H9 (cell line): ENCODE measurements at regions not wholly inside any gene's neighbourhood (a gene's known extent, or its start where the extent isn't known, plus 50 kb on each side); places are given as distances from the start of the nearest gene placed in this dataset.

Experiments
- DNase-seq: peaks from one replicate; pipeline ENCODE4 v3.0.0-alpha.2; 2017
- H2AFZ ChIP-seq: one replicate; pipeline ENCODE4 v1.6.1; 2013; ENCODE audit warnings: mild to moderate bottlenecking, low read length, control low read depth, moderate library complexity
- H2AK5ac ChIP-seq: 2 replicates; pipeline ENCODE4 v1.6.1; 2013; ENCODE audit warnings: low read length, control low read depth, mixed read lengths; ENCODE audit not compliant: insufficient read length
- H2BK120ac ChIP-seq: one replicate; pipeline ENCODE4 v1.6.1; 2013; ENCODE audit warnings: low read depth, mild to moderate bottlenecking, low read length, control low read depth, inconsistent platforms; ENCODE audit not compliant: poor library complexity, severe bottlenecking
- H2BK12ac ChIP-seq: 2 replicates; pipeline ENCODE4 v1.6.1; 2013; ENCODE audit warnings: low read length, control low read depth, mixed read lengths, low read depth; ENCODE audit not compliant: insufficient read length
- H2BK15ac ChIP-seq: 2 replicates; pipeline ENCODE4 v1.6.1; 2013; ENCODE audit warnings: low read depth, low read length, control low read depth
- H2BK20ac ChIP-seq: one replicate; pipeline ENCODE4 v1.6.1; 2013; ENCODE audit warnings: low read depth, mild to moderate bottlenecking, low read length, control low read depth, inconsistent platforms; ENCODE audit not compliant: poor library complexity, severe bottlenecking
- H2BK5ac ChIP-seq: 2 replicates; pipeline ENCODE4 v1.6.1; 2013; ENCODE audit warnings: low read length, control low read depth, mixed read lengths; ENCODE audit not compliant: insufficient read length
- H3K14ac ChIP-seq: 2 replicates; pipeline ENCODE4 v1.6.1; 2013; ENCODE audit warnings: low read length, control low read depth; ENCODE audit not compliant: insufficient read depth
- H3K18ac ChIP-seq: 2 replicates; pipeline ENCODE4 v1.6.1; 2013; ENCODE audit warnings: low read depth, mild to moderate bottlenecking, mixed read lengths, low read length, control low read depth; ENCODE audit not compliant: insufficient read length
- H3K23ac ChIP-seq: 2 replicates; pipeline ENCODE4 v1.6.1; 2013; ENCODE audit warnings: low read length, control low read depth, mixed read lengths, low read depth; ENCODE audit not compliant: insufficient read length
- H3K23me2 ChIP-seq: 2 replicates; pipeline ENCODE4 v1.6.1; 2013; ENCODE audit warnings: low read depth, mild to moderate bottlenecking, mixed read lengths, low read length, control low read depth; ENCODE audit not compliant: insufficient read length, poor library complexity, severe bottlenecking
- H3K27ac ChIP-seq: 2 replicates; pipeline ENCODE4 v1.5.1; 2013; ENCODE audit warnings: low read length, control low read depth, mixed read lengths, low read depth; ENCODE audit not compliant: insufficient read length
- H3K27me3 ChIP-seq: 2 replicates; pipeline ENCODE4 v1.6.1; 2013; ENCODE audit warnings: low read length, control low read depth, inconsistent platforms; ENCODE audit not compliant: insufficient read depth
- H3K4ac ChIP-seq: 2 replicates; pipeline ENCODE4 v1.6.1; 2013; ENCODE audit warnings: low read depth, mild to moderate bottlenecking, control low read depth, inconsistent platforms, low read length, moderate library complexity
- H3K4me1 ChIP-seq: 2 replicates; pipeline ENCODE4 v1.6.1; 2013; ENCODE audit warnings: low read length, control low read depth, inconsistent platforms; ENCODE audit not compliant: insufficient read depth
- H3K4me2 ChIP-seq: 2 replicates; pipeline ENCODE4 v1.6.1; 2013; ENCODE audit warnings: low read length, control low read depth, mixed read lengths; ENCODE audit not compliant: insufficient read length, insufficient read depth
- H3K56ac ChIP-seq: 2 replicates; pipeline ENCODE4 v1.6.1; 2013; ENCODE audit warnings: low read depth, mild to moderate bottlenecking, mixed read lengths, low read length, control low read depth; ENCODE audit not compliant: insufficient read length
- H3K79me1 ChIP-seq: 2 replicates; pipeline ENCODE4 v1.6.1; 2013; ENCODE audit warnings: low read depth, mild to moderate bottlenecking, moderate library complexity, low read length, control low read depth, inconsistent platforms; ENCODE audit not compliant: insufficient read depth, poor library complexity, severe bottlenecking
- H3K79me2 ChIP-seq: 2 replicates; pipeline ENCODE4 v1.6.1; 2013; ENCODE audit warnings: low read length, control low read depth, inconsistent platforms; ENCODE audit not compliant: insufficient read depth
- H3K9ac ChIP-seq: 2 replicates; pipeline ENCODE4 v1.6.1; 2013; ENCODE audit warnings: low read length, control low read depth, mixed read lengths; ENCODE audit not compliant: insufficient read length; ENCODE audit errors: extremely low read depth
- H3K9me3 ChIP-seq: one replicate; pipeline ENCODE4 v1.6.1; 2013; ENCODE audit warnings: low read depth, low read length, inconsistent platforms; ENCODE audit not compliant: control insufficient read depth
- H3T11ph ChIP-seq: one replicate; pipeline ENCODE4 v1.6.1; 2013; ENCODE audit warnings: mild to moderate bottlenecking, low read length, control low read depth, inconsistent platforms
- H4K20me1 ChIP-seq: one replicate; pipeline ENCODE4 v1.6.1; 2013; ENCODE audit not compliant: control insufficient read depth, insufficient read length, insufficient read depth
- H4K5ac ChIP-seq: 2 replicates; pipeline ENCODE4 v1.6.1; 2013; ENCODE audit warnings: low read depth, mild to moderate bottlenecking, mixed read lengths, low read length, control low read depth; ENCODE audit not compliant: insufficient read length
- H4K8ac ChIP-seq: replicated peaks from 2 replicates; pipeline ENCODE4 v1.6.1; 2013; ENCODE audit warnings: low read length, control low read depth, mixed read lengths, low read depth; ENCODE audit not compliant: insufficient read length
- H4K91ac ChIP-seq: 2 replicates; pipeline ENCODE4 v1.6.1; 2013; ENCODE audit warnings: low read depth, mild to moderate bottlenecking, moderate library complexity, mixed read lengths, low read length, control low read depth; ENCODE audit not compliant: insufficient read length
- H3K27ac Mint-ChIP-seq, 3 experiments: 2 replicates in 2 of 3; 3 replicates in 1 of 3; pipeline ENCODE4 v1.8.0; 2020 to 2021; ENCODE audit warnings: mixed read lengths in 3 of 3, mild to moderate bottlenecking in 1 of 3, moderate library complexity in 1 of 3
- H3K27me3 Mint-ChIP-seq: 2 replicates; pipeline ENCODE4 v1.8.0; 2021; ENCODE audit warnings: low read depth, mild to moderate bottlenecking, moderate library complexity, mixed read lengths
- H3K36me3 Mint-ChIP-seq, 3 experiments: 2 replicates in 2 of 3; 3 replicates in 1 of 3; pipeline ENCODE4 v1.8.0; 2020 to 2021; ENCODE audit warnings: low read depth in 3 of 3, mixed read lengths in 3 of 3; ENCODE audit not compliant: insufficient read depth in 1 of 3
- H3K4me1 Mint-ChIP-seq, 2 experiments: 2 replicates each; pipeline ENCODE4 v1.8.0; 2020; ENCODE audit warnings: mixed read lengths in 2 of 2
- H3K4me3 Mint-ChIP-seq, 2 experiments: 2 replicates in 1 of 2; 3 replicates in 1 of 2; pipeline ENCODE4 v1.8.0; 2020 to 2021; ENCODE audit warnings: mild to moderate bottlenecking in 2 of 2, mixed read lengths in 2 of 2, moderate library complexity in 1 of 2
- H3K9me3 Mint-ChIP-seq, 2 experiments: 2 replicates in 1 of 2; 3 replicates in 1 of 2; pipeline ENCODE4 v1.8.0; 2020; ENCODE audit warnings: mild to moderate bottlenecking in 2 of 2, mixed read lengths in 2 of 2, moderate library complexity in 1 of 2
- CTCF ChIP-seq: fragments of 200-600 bp; sonication (generic); conservative IDR thresholded peaks from 3 replicates; pipeline ENCODE4 v1.8.0; 2021; ENCODE audit warnings: antibody characterized with exemption, mild to moderate bottlenecking
- WGBS: extraction: QIAGEN DNeasy Blood & Tissue Kit; methylation state at CpG from one replicate; pipeline ENCODE4 v1.1.7; 2013; ENCODE audit warnings: missing lambda C conversion rate, low lambda C conversion rate, mixed read lengths; ENCODE audit not compliant: insufficient read length; ENCODE audit errors: extremely low coverage; 5-methylcytosine and 5-hydroxymethylcytosine counted together

DNA sequence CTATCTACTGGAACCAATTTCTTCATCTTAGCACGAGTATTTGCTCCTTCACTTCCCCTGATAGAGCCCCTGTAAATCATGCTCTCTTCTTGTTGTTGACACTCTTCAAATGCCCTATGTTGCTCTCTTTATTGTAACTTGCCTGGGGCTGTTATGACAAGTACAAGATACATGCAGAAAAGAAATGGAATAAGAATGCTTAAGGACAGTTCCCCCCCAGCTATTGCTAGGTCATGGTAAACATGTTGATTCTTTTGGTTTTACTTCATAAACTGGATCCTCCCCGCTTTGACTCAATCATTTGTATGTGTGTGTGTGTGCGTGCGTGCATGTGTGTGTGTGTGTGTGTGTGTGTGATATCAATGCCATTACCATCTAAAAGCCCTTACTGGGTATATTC, 368.5 kb upstream of the CNTNAP5 start:
- H3K27me3 ChIP-seq: no peaks in the 10 kb centered on the region
- H2AFZ ChIP-seq: no peak overlapping the region
- H3K23ac ChIP-seq: no peak overlapping the region
- no peak overlapping the region for H2BK20ac ChIP-seq
- H4K20me1 ChIP-seq: no peaks in the 10 kb centered on the region
- no peaks in the 10 kb centered on the region for H3K79me2 ChIP-seq
- no peak overlapping the region for H3K18ac ChIP-seq
- WGBS: no CpG with 5 or more reads among the region's 4 CpGs
- no peaks in the 10 kb centered on the region; the same call in 1 of the 2 replicates for H3K4me1 ChIP-seq
- H3K36me3 Mint-ChIP-seq: peaks cover 22 to 26% (median 23%) of the 10 kb centered on the region in 3 experiments
- no peak overlapping the region for H4K5ac ChIP-seq
- no peak for TF ChIP-seq CTCF
- H2BK15ac ChIP-seq: no peak overlapping the region
- H4K8ac ChIP-seq: no peak overlapping the region
- no peak overlapping the region for H2AK5ac ChIP-seq
- no peak overlapping the region for H3T11ph ChIP-seq
- no peaks in the 10 kb centered on the region for H3K23me2 ChIP-seq
- no peak overlapping the region for H3K56ac ChIP-seq
- H3K27me3 Mint-ChIP-seq: peaks cover 1% of the 10 kb centered on the region; the same call in 1 of the 2 replicates
- no peak for DNase-seq
- H3K27ac Mint-ChIP-seq: no peak overlapping the region
- no peak overlapping the region for H2BK120ac ChIP-seq
- no peak overlapping the region for H3K14ac ChIP-seq
- H3K9ac ChIP-seq: no peak overlapping the region
- H2BK5ac ChIP-seq: no peak overlapping the region
- H4K91ac ChIP-seq: no peak overlapping the region
- peaks cover 9% of the 10 kb centered on the region for H3K9me3 ChIP-seq
- no peak overlapping the region for H3K4me2 ChIP-seq
- no peaks in the 10 kb centered on the region for H3K79me1 ChIP-seq
- peaks cover 24 to 35% of the 10 kb centered on the region in 2 experiments for H3K9me3 Mint-ChIP-seq
- H3K4ac ChIP-seq: no peak overlapping the region
- H3K27ac ChIP-seq: no peak overlapping the region
- H2BK12ac ChIP-seq: no peak overlapping the region
- peaks cover 2 to 13% of the 10 kb centered on the region in 2 experiments; a peak in 1 of 4 replicates for H3K4me1 Mint-ChIP-seq
- H3K4me3 Mint-ChIP-seq: no peak overlapping the region
